ENCODE measurements at regions not wholly inside any gene's neighbourhood (a gene's known extent, or its start where the extent isn't known, plus 50 kb on each side); places are given as distances from the start of the nearest gene placed in this dataset.
A peak's percentile ranks its signal among the peaks of the same experiment; 100 is the strongest.

DNA sequence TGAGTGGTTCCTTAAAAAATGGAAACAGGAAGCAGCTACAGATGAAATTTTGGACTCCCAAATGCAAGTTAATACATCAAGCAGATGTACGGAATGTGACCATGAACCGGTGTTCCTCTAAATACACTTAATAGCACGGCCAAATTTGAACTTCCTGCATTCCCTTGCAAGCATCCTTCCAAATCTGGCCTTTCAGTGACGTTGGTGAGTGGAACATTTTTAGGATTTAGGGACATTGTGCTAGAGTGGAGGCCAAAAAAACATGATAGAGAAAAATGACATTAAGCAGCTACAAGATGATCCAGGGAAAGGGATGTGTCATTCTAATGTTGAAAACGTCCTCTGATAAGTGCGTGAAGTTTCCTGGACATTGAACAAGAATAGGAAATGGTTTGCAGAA is 62.1 kb downstream of the CTAGE1 start:
- DNase-seq (ENCODE audit: extremely low spot score, unreplicated experiment) = no peak
- H3K4me1 Mint-ChIP-seq (ENCODE audit: unreplicated experiment) = no peaks in the 10 kb centered on the region
- H3K27me3 Mint-ChIP-seq (ENCODE audit: unreplicated experiment) = peaks cover 14% of the 10 kb centered on the region

DNA sequence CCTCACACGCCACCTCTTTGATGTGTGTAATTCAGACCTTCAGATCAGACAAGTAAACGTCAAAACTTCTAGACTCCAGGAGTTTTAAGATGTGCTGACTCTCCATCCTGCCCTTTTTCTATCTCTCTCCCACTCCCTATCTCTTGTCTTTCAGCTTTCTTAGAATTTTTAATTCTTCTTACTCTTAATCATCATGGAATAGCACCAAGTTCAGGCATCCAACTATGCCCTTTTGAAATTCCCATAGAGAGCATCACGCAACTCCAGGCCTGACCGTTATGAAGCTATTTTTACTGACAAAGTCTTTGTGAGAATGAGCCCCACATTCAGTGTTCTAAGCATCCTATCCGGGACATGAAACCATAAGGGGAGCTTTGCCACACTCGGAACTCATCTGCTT is 62.6 kb downstream of the CTAGE1 start:
- H3K4me3 Mint-ChIP-seq (ENCODE audit: unreplicated experiment) = no peak overlapping the region
- peaks cover 16% of the 10 kb centered on the region for H3K27me3 Mint-ChIP-seq (ENCODE audit: unreplicated experiment)
- no peaks in the 10 kb centered on the region for H3K36me3 Mint-ChIP-seq (ENCODE audit: unreplicated experiment)
- H3K9me3 Mint-ChIP-seq (ENCODE audit: unreplicated experiment) = no peaks in the 10 kb centered on the region
- DNase-seq (ENCODE audit: extremely low spot score, unreplicated experiment) = no peak
- TF ChIP-seq, protein P1, sequence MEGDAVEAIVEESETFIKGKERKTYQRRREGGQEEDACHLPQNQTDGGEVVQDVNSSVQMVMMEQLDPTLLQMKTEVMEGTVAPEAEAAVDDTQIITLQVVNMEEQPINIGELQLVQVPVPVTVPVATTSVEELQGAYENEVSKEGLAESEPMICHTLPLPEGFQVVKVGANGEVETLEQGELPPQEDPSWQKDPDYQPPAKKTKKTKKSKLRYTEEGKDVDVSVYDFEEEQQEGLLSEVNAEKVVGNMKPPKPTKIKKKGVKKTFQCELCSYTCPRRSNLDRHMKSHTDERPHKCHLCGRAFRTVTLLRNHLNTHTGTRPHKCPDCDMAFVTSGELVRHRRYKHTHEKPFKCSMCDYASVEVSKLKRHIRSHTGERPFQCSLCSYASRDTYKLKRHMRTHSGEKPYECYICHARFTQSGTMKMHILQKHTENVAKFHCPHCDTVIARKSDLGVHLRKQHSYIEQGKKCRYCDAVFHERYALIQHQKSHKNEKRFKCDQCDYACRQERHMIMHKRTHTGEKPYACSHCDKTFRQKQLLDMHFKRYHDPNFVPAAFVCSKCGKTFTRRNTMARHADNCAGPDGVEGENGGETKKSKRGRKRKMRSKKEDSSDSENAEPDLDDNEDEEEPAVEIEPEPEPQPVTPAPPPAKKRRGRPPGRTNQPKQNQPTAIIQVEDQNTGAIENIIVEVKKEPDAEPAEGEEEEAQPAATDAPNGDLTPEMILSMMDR (IDR thresholded peaks at IDR 0.05) = no peak
- no peaks in the 10 kb centered on the region for H3K4me1 Mint-ChIP-seq (ENCODE audit: unreplicated experiment)
- H3K27ac Mint-ChIP-seq (ENCODE audit: unreplicated experiment) = no peak overlapping the region

More for the DNA sequence above, 62.1 kb downstream of the CTAGE1 start:
- no peak overlapping the region for H3K4me3 Mint-ChIP-seq (ENCODE audit: unreplicated experiment)
- H3K9me3 Mint-ChIP-seq (ENCODE audit: unreplicated experiment) = no peaks in the 10 kb centered on the region
- TF ChIP-seq, protein P1 (IDR thresholded peaks at IDR 0.05) = no peak
- H3K27ac Mint-ChIP-seq (ENCODE audit: unreplicated experiment) = no peak overlapping the region
- H3K36me3 Mint-ChIP-seq (ENCODE audit: unreplicated experiment) = no peaks in the 10 kb centered on the region

DNA sequence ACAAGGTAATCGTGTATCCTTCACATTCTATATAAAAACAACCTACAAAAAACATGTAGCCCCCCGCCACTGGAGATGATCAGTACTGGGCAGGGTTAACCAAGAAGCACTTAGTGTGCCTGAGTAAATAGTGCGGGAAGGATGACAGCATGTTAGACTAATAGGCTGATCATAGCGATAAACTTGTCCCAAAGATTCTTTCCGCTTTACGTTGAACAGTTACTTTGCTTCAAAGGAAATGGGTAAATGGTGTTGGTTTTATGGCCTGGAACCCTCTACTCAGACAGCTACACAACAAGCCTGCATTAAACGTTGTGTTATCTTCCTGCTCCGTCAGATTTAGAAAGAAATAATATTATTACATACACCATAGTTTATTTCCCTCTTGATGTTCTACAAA is 67.7 kb downstream of the CTAGE1 start:
- no peak overlapping the region for H3K27ac Mint-ChIP-seq (ENCODE audit: unreplicated experiment)
- no peaks in the 10 kb centered on the region for H3K36me3 Mint-ChIP-seq (ENCODE audit: unreplicated experiment)
- no peak overlapping the region for H3K4me3 Mint-ChIP-seq (ENCODE audit: unreplicated experiment)
- peaks cover 41% of the 10 kb centered on the region for H3K4me1 Mint-ChIP-seq (ENCODE audit: unreplicated experiment)
- TF ChIP-seq, protein P1 (IDR thresholded peaks at IDR 0.05) = no peak
- DNase-seq (ENCODE audit: extremely low spot score, unreplicated experiment) = no peak
- H3K9me3 Mint-ChIP-seq (ENCODE audit: unreplicated experiment) = no peaks in the 10 kb centered on the region
- peaks cover 15% of the 10 kb centered on the region for H3K27me3 Mint-ChIP-seq (ENCODE audit: unreplicated experiment)

DNA sequence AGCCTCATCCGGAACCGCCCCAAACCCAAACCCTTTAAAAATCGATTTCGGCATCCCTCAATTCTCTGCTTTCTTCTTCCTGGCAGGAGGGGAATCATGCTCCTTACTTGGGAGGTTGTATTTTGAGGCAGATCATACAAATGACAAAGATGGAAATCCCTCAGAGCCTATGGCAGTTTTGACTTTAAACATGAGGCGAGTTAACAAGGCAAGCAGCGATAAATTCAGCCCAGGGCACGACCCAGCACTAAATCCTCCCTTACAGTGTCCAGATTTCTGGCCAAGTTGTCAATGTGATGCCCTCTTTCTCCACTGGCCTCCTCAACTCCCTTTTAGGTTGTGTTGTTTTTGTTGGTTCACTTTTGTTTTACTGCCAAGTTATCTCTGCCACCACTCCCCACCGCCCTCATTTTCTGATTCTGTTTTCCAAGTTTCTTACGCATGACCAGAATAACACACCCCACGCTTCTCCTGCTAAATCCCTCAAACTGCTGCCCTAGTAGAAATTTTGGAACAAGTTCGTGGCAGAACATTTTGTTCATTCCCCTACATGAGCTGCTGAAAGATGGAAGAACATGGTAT is 68.3 kb downstream of the CTAGE1 start:
- H3K9me3 Mint-ChIP-seq (ENCODE audit: unreplicated experiment) = no peaks in the 10 kb centered on the region
- H3K4me1 Mint-ChIP-seq (ENCODE audit: unreplicated experiment) = peaks cover 41% of the 10 kb centered on the region
- H3K4me3 Mint-ChIP-seq (ENCODE audit: unreplicated experiment) = peak overlapping the region; percentile 73
- H3K36me3 Mint-ChIP-seq (ENCODE audit: unreplicated experiment) = no peaks in the 10 kb centered on the region
- DNase-seq (ENCODE audit: extremely low spot score, unreplicated experiment) = no peak
- H3K27ac Mint-ChIP-seq (ENCODE audit: unreplicated experiment) = no peak overlapping the region
- TF ChIP-seq, protein P1 (IDR thresholded peaks at IDR 0.05) = no peak
- H3K27me3 Mint-ChIP-seq (ENCODE audit: unreplicated experiment) = peaks cover 14% of the 10 kb centered on the region

DNA sequence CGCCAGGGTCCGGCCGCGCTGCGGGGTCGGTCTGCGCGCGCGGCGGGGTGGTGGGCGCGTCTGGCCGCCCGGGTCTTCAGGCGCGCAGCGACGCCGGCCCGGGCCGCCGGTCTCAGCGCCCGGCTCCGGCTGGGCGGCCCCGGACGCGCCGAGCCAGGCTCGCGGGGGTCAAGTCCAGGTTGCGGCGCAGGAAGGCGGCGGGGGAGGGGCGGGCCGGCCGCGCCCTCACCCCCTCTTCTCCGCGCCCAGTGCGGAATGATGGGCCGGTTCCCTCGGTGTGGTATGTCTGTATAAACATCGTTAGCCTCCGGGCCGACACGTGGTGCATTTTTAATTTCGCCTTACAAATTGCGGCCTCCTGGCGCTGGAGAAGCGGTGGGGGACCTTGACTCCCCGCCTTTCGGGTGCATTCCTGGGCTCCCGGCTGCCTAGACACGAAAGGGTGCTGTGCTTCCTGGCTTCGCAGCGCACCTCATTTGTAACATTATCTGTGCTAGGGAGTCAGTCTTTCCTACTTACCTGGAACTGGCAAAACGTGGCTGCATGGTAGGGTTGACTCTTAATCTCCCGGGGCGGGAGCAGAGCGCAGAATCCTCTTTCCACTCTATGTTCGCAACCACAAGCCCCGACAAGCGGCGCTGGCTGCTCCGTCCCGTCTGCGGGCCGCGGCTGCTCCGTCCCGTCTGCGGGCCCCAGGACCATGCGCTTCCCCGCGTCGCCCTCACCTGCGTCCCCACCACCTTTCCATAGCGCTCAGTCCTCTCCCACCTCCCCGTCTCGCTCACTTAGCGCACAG is 69.0 kb downstream of the CTAGE1 start:
- H3K27ac Mint-ChIP-seq (ENCODE audit: unreplicated experiment) = no peak overlapping the region
- TF ChIP-seq, protein P1 (IDR thresholded peaks at IDR 0.05) = no peak
- H3K27me3 Mint-ChIP-seq (ENCODE audit: unreplicated experiment) = peaks cover 13% of the 10 kb centered on the region
- H3K9me3 Mint-ChIP-seq (ENCODE audit: unreplicated experiment) = no peaks in the 10 kb centered on the region
- H3K4me3 Mint-ChIP-seq (ENCODE audit: unreplicated experiment) = peak overlapping the region; percentile 73
- peaks cover 41% of the 10 kb centered on the region for H3K4me1 Mint-ChIP-seq (ENCODE audit: unreplicated experiment)
- no peaks in the 10 kb centered on the region for H3K36me3 Mint-ChIP-seq (ENCODE audit: unreplicated experiment)
- DNase-seq (ENCODE audit: extremely low spot score, unreplicated experiment) = no peak

Data from osteocyte (in vitro differentiated cells).